HCT116 (cell line): ENCODE measurements at regions not wholly inside any gene's neighbourhood (a gene's known extent, or its start where the extent isn't known, plus 50 kb on each side); places are given as distances from the start of the nearest gene placed in this dataset.

Experiments
- ATAC-seq: fragments of 200-7000 bp; cut with Tn5 transposase; 2 replicates; pipeline ENCODE4 v1.9.1; 2020; ENCODE audit warnings: mild to moderate bottlenecking, moderate library complexity
- BruUV-seq: library from RNA; stranded (reverse); fragments of 400-500 nt; replicated peaks from 2 replicates; lab custom pipeline; 2021; lab: Mats Ljungman, UMichigan
- CTCF ChIA-PET: fragments of 300-600 bp; sonication (Branson Sonifier 250); formaldehyde crosslinking; loops from one replicate; lab custom pipeline; 2021; ENCODE audit warnings: antibody characterized with exemption; lab: Charles Lee
- POLR2A ChIA-PET: fragments of 300-600, 350-600 bp; sonication (Branson Sonifier 250); formaldehyde crosslinking; loops from one replicate; lab custom pipeline; 2021; ENCODE audit warnings: antibody characterized with exemption; lab: Charles Lee
- RAD21 ChIA-PET, 2 experiments: fragments of 300-600 bp; sonication (Branson Sonifier 250); formaldehyde crosslinking; loops; one replicate each; lab custom pipeline; 2023; ENCODE audit warnings: low total read pairs in 2 of 2; ENCODE audit not compliant: uncharacterized antibody in 2 of 2, unreplicated experiment in 2 of 2, low non-redundant PET in 1 of 2; lab: Charles Lee
- DNase-seq: peaks from one replicate; pipeline ENCODE4 v3.0.0-alpha.2; 2010; ENCODE audit warnings: low read depth, low spot score
- H2AFZ ChIP-seq: fragments of 200-600 bp; shearing (Covaris generic), sonication (generic); 2 replicates; pipeline ENCODE4 v1.6.1; 2017; ENCODE audit warnings: low read depth, mixed run types, mixed read lengths, antibody characterized with exemption, low read length; ENCODE audit not compliant: poor library complexity, severe bottlenecking
- H3K27ac ChIP-seq: 2 replicates; pipeline ENCODE4 v1.5.1; 2012; ENCODE audit warnings: low read depth, low read length
- H3K27me3 ChIP-seq: fragments of 200-600 bp; sonication (generic); 2 replicates; pipeline ENCODE4 v1.6.1; 2016; ENCODE audit warnings: mixed run types, low read length, mixed read lengths; ENCODE audit not compliant: insufficient read depth
- H3K36me3 ChIP-seq, 2 experiments: fragments of 200-500 bp in 1 of 2; fragments of 200-600 bp in 1 of 2; sonication (Bioruptor generic) in 1 of 2; sonication (generic) in 1 of 2; 2 replicates each; pipeline versions ENCODE4 v1.5.1 to v1.6.1; 2014 to 2016; ENCODE audit warnings: low read length in 2 of 2, inconsistent platforms in 1 of 2, mixed read lengths in 1 of 2, mixed run types in 1 of 2; ENCODE audit not compliant: insufficient read depth in 2 of 2, control insufficient read depth in 1 of 2
- H3K4me1 ChIP-seq, 2 experiments: fragments of 200-600 bp in 1 of 2; sonication (generic) in 1 of 2; 2 replicates each; pipeline versions ENCODE4 v1.5.1 to v1.6.1; 2012 to 2017; ENCODE audit warnings: low read length in 2 of 2, inconsistent platforms in 1 of 2, mild to moderate bottlenecking in 1 of 2, mixed read lengths in 1 of 2, mixed run types in 1 of 2, moderate library complexity in 1 of 2; ENCODE audit not compliant: insufficient read depth in 2 of 2, control insufficient read depth in 1 of 2
- H3K4me2 ChIP-seq: fragments of 200-600 bp; sonication (generic); 2 replicates; pipeline ENCODE4 v1.6.1; 2017; ENCODE audit warnings: mixed run types, low read length, mixed read lengths
- H3K4me3 ChIP-seq, 2 experiments: fragments of 200-600 bp in 1 of 2; sonication (generic) in 1 of 2; replicated peaks in 1 of 2; 2 replicates each; pipeline ENCODE4 v1.5.1; 2011 to 2016; ENCODE audit warnings: low read length in 2 of 2, control low read depth in 1 of 2, low read depth in 1 of 2, mild to moderate bottlenecking in 1 of 2, mixed read lengths in 1 of 2, mixed run types in 1 of 2
- H3K79me2 ChIP-seq: fragments of 200-600 bp; sonication (generic); 2 replicates; pipeline ENCODE4 v1.6.1; 2017; ENCODE audit warnings: mild to moderate bottlenecking, mixed run types, low read length, moderate library complexity, mixed read lengths; ENCODE audit not compliant: insufficient read depth
- H3K9ac ChIP-seq: fragments of 200-600 bp; sonication (generic); 2 replicates; pipeline ENCODE4 v1.6.1; 2016; ENCODE audit warnings: low read length, mixed read lengths
- H3K9me2 ChIP-seq: fragments of 200-600 bp; sonication (generic), shearing (Covaris generic); 2 replicates; pipeline ENCODE4 v1.6.1; 2017; ENCODE audit warnings: mixed run types, mild to moderate bottlenecking, moderate library complexity; ENCODE audit not compliant: insufficient read depth
- H3K9me3 ChIP-seq, 2 experiments: fragments of 200-500 bp in 1 of 2; fragments of 200-600 bp in 1 of 2; sonication (Bioruptor generic) in 1 of 2; sonication (generic) in 1 of 2; 2 replicates each; pipeline ENCODE4 v1.6.1; 2014 to 2017; ENCODE audit warnings: low read length in 2 of 2, mixed read lengths in 2 of 2, inconsistent platforms in 1 of 2, low read depth in 1 of 2, mild to moderate bottlenecking in 1 of 2, mixed run types in 1 of 2, moderate library complexity in 1 of 2; ENCODE audit not compliant: control insufficient read depth in 1 of 2, insufficient read depth in 1 of 2
- H4K20me1 ChIP-seq: fragments of 200-600 bp; sonication (generic), shearing (Covaris generic); 2 replicates; pipeline ENCODE4 v1.6.1; 2017; ENCODE audit warnings: mixed run types, mild to moderate bottlenecking, moderate library complexity; ENCODE audit not compliant: insufficient read depth
- CBX3 ChIP-seq: IDR thresholded peaks from 2 replicates; pipeline ENCODE4 v1.6.1; 2012; ENCODE audit warnings: low read depth
- CEBPB ChIP-seq: IDR thresholded peaks from 2 replicates; pipeline ENCODE4 v1.6.1; 2012; ENCODE audit warnings: low read depth
- CTCF ChIP-seq, 3 experiments: fragments of 200-600 bp in 1 of 3; sonication (generic) in 1 of 3; IDR thresholded peaks in 2 of 3; conservative IDR thresholded peaks in 1 of 3; 2 replicates each; pipeline ENCODE4 v1.5.1; 2012 to 2017; ENCODE audit warnings: low read depth in 2 of 3, low read length in 2 of 3, antibody characterized with exemption in 1 of 3, borderline replicate concordance in 1 of 3, control low read depth in 1 of 3, mild to moderate bottlenecking in 1 of 3, mixed read lengths in 1 of 3, mixed run types in 1 of 3, moderate library complexity in 1 of 3; ENCODE audit not compliant: insufficient read depth in 1 of 3
- EGR1 ChIP-seq: IDR thresholded peaks from 2 replicates; pipeline ENCODE4 v1.6.1; 2012; ENCODE audit warnings: low read depth
- ELF1 ChIP-seq: IDR thresholded peaks from 2 replicates; pipeline ENCODE4 v1.6.1; 2012; ENCODE audit warnings: low read depth, borderline replicate concordance
- EZH2 ChIP-seq: fragments of 200-600 bp; sonication (generic); IDR thresholded peaks from 2 replicates; pipeline ENCODE4 v1.6.1; 2017; ENCODE audit warnings: antibody characterized with exemption, mixed run types
- EZH2phosphoT487 ChIP-seq: fragments of 200-600 bp; IDR thresholded peaks from 2 replicates; pipeline ENCODE4 v1.6.1; 2018; ENCODE audit warnings: antibody characterized with exemption, borderline replicate concordance
- POLR2A ChIP-seq: IDR thresholded peaks from 2 replicates; pipeline ENCODE4 v1.7.0; 2011; ENCODE audit warnings: borderline replicate concordance; ENCODE audit not compliant: insufficient read depth, insufficient read length; ENCODE audit errors: extremely low read depth
- RAD21 ChIP-seq: IDR thresholded peaks from 2 replicates; pipeline ENCODE4 v1.6.1; 2012; ENCODE audit warnings: low read depth, mild to moderate bottlenecking
- SRF ChIP-seq: IDR thresholded peaks from 2 replicates; pipeline ENCODE4 v1.6.1; 2012; ENCODE audit warnings: low read depth
- TCF7L2 ChIP-seq: IDR thresholded peaks from 2 replicates; pipeline ENCODE4 v1.7.0; 2011; ENCODE audit warnings: borderline replicate concordance, inconsistent platforms; ENCODE audit not compliant: insufficient read depth, insufficient read length; ENCODE audit errors: extremely low read depth
- YY1 ChIP-seq: IDR thresholded peaks from 2 replicates; pipeline ENCODE4 v1.6.1; 2011; ENCODE audit warnings: low read length, low read depth, moderate library complexity, mild to moderate bottlenecking; ENCODE audit not compliant: insufficient replicate concordance; ENCODE audit errors: extremely low read depth
- ZFX ChIP-seq: fragments of 450-650 bp; IDR thresholded peaks from 2 replicates; pipeline ENCODE4 v1.6.1; 2017
- ZNF274 ChIP-seq: fragments of 200-500 bp; sonication (Bioruptor generic); IDR thresholded peaks from 2 replicates; pipeline ENCODE4 v1.6.1; 2014; ENCODE audit warnings: mild to moderate bottlenecking, low read depth, low read length, inconsistent platforms
- intact Hi-C: fragments of 100-400 bp; cut with micrococcal nuclease; formaldehyde crosslinking; loops from 2 replicates; pipeline ENCODE4 v1.10.0; 2022
- TF ChIP-seq, protein P1 (sequence below): IDR thresholded peaks from 2 replicates; pipeline ENCODE4 v1.6.1; 2011; ENCODE audit warnings: mild to moderate bottlenecking, low read length, moderate library complexity; ENCODE audit not compliant: insufficient replicate concordance; ENCODE audit errors: extremely low read depth
- TF ChIP-seq, protein P2 (sequence below): IDR thresholded peaks from 2 replicates; pipeline ENCODE4 v1.6.1; 2012
- TF ChIP-seq, protein P3 (sequence below): IDR thresholded peaks from 2 replicates; pipeline ENCODE4 v1.6.1; 2012

- no peak for TF ChIP-seq POLR2A
- TF ChIP-seq SRF = no peak
- TF ChIP-seq CTCF (IDR thresholded peaks at IDR 0.05 in 2 of 3, conservative IDR thresholded peaks at IDR 0.05 in 1 of 3; ENCODE audit: borderline replicate concordance in 1 of 3, insufficient read depth in 1 of 3, low read depth in 2 of 3, low read length in 2 of 3) = no peak
- TF ChIP-seq ZNF274 = no peak
- TF ChIP-seq ZFX = no peak
- no peak for TF ChIP-seq EGR1
- TF ChIP-seq EZH2 = no peak
- TF ChIP-seq, protein P1, sequence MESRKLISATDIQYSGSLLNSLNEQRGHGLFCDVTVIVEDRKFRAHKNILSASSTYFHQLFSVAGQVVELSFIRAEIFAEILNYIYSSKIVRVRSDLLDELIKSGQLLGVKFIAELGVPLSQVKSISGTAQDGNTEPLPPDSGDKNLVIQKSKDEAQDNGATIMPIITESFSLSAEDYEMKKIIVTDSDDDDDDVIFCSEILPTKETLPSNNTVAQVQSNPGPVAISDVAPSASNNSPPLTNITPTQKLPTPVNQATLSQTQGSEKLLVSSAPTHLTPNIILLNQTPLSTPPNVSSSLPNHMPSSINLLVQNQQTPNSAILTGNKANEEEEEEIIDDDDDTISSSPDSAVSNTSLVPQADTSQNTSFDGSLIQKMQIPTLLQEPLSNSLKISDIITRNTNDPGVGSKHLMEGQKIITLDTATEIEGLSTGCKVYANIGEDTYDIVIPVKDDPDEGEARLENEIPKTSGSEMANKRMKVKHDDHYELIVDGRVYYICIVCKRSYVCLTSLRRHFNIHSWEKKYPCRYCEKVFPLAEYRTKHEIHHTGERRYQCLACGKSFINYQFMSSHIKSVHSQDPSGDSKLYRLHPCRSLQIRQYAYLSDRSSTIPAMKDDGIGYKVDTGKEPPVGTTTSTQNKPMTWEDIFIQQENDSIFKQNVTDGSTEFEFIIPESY = no peak
- TF ChIP-seq, protein P2, sequence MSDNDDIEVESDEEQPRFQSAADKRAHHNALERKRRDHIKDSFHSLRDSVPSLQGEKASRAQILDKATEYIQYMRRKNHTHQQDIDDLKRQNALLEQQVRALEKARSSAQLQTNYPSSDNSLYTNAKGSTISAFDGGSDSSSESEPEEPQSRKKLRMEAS = no peak
- no peak for TF ChIP-seq CBX3
- no peak for TF ChIP-seq ELF1
- TF ChIP-seq, protein P3, sequence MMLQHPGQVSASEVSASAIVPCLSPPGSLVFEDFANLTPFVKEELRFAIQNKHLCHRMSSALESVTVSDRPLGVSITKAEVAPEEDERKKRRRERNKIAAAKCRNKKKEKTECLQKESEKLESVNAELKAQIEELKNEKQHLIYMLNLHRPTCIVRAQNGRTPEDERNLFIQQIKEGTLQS = no peak
- TF ChIP-seq CEBPB = no peak
- TF ChIP-seq EZH2phosphoT487 = no peak
- TF ChIP-seq YY1 = no peak
- no peak for TF ChIP-seq RAD21
- no peak for TF ChIP-seq TCF7L2
- H3K4me1 ChIP-seq = no peaks in the 10 kb centered on the region
- POLR2A ChIA-PET = no interaction called here
- H3K9me2 ChIP-seq = no peaks in the 10 kb centered on the region
- no peak for DNase-seq
- H3K9me3 ChIP-seq = no peaks in the 10 kb centered on the region
- no peaks in the 10 kb centered on the region for H4K20me1 ChIP-seq
- no peaks in the 10 kb centered on the region for H3K36me3 ChIP-seq
- no peak overlapping the region for H3K9ac ChIP-seq
- no peak overlapping the region for H3K4me2 ChIP-seq
- H2AFZ ChIP-seq = no peak overlapping the region
- intact Hi-C loops = no loop called here
- H3K79me2 ChIP-seq = no peaks in the 10 kb centered on the region
- no peak overlapping the region for H3K27ac ChIP-seq
- no peak overlapping the region for H3K4me3 ChIP-seq
- BruUV-seq = no TSS peak
- RAD21 ChIA-PET = no interaction called here
- ATAC-seq = no peak
- CTCF ChIA-PET = no interaction called here
- no peaks in the 10 kb centered on the region for H3K27me3 ChIP-seq
These were observed 131.6 kb upstream of the TANK start for GRCh38 chr2:161028581-161028980.
